Kidney epithelial cell (primary cell): ENCODE measurements at regions not wholly inside any gene's neighbourhood (a gene's known extent, or its start where the extent isn't known, plus 50 kb on each side); places are given as distances from the start of the nearest gene placed in this dataset.

ENCODE experiments used
- DNase-seq: peaks from one replicate; pipeline ENCODE4 v3.0.0-alpha.2; 2010; ENCODE audit warnings: low read depth
- H3K27me3 ChIP-seq: 2 replicates; pipeline ENCODE4 v1.6.0; 2011; ENCODE audit warnings: low read length; ENCODE audit not compliant: control insufficient read depth, insufficient read depth
- H3K36me3 ChIP-seq: 2 replicates; pipeline ENCODE4 v1.5.1; 2011; ENCODE audit warnings: low read length; ENCODE audit not compliant: control insufficient read depth, insufficient read depth
- H3K4me3 ChIP-seq: 2 replicates; pipeline ENCODE4 v1.5.1; 2011; ENCODE audit warnings: low read depth, mild to moderate bottlenecking, control low read depth, low read length
- TF ChIP-seq, protein P1 (sequence below): IDR thresholded peaks from 2 replicates; pipeline ENCODE4 v1.5.1; 2011; ENCODE audit warnings: mild to moderate bottlenecking, moderate library complexity, low read length, control low read depth, inconsistent platforms; ENCODE audit not compliant: insufficient read depth, poor library complexity, severe bottlenecking

DNA sequence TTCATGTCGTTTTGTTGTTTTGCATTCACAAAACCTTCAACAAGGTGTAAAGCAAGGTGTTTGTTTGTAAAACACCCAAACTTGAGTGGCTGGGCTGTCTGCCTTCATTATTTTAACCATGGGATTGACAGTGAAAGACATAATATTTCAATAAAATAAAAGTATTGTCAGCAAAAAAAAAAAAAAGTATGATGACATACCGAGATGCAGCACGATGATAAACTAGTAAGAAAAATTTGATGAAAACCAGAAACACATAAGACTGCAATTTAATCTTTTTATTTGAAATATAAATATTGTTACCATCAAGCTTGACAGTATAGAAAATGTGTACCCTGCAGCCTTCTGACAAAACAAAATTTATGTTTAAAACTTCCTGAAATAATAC is 419.3 kb upstream of the DYNLRB2 start:
- Histone ChIP-seq H3K27me3 (no peaks in the 10 kb centered on the region), H3K36me3 (no peaks in the 10 kb centered on the region), H3K4me3 (no peak overlapping the region)
- DNase-seq: no peak
- TF ChIP-seq, protein P1, sequence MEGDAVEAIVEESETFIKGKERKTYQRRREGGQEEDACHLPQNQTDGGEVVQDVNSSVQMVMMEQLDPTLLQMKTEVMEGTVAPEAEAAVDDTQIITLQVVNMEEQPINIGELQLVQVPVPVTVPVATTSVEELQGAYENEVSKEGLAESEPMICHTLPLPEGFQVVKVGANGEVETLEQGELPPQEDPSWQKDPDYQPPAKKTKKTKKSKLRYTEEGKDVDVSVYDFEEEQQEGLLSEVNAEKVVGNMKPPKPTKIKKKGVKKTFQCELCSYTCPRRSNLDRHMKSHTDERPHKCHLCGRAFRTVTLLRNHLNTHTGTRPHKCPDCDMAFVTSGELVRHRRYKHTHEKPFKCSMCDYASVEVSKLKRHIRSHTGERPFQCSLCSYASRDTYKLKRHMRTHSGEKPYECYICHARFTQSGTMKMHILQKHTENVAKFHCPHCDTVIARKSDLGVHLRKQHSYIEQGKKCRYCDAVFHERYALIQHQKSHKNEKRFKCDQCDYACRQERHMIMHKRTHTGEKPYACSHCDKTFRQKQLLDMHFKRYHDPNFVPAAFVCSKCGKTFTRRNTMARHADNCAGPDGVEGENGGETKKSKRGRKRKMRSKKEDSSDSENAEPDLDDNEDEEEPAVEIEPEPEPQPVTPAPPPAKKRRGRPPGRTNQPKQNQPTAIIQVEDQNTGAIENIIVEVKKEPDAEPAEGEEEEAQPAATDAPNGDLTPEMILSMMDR: no peak

DNA sequence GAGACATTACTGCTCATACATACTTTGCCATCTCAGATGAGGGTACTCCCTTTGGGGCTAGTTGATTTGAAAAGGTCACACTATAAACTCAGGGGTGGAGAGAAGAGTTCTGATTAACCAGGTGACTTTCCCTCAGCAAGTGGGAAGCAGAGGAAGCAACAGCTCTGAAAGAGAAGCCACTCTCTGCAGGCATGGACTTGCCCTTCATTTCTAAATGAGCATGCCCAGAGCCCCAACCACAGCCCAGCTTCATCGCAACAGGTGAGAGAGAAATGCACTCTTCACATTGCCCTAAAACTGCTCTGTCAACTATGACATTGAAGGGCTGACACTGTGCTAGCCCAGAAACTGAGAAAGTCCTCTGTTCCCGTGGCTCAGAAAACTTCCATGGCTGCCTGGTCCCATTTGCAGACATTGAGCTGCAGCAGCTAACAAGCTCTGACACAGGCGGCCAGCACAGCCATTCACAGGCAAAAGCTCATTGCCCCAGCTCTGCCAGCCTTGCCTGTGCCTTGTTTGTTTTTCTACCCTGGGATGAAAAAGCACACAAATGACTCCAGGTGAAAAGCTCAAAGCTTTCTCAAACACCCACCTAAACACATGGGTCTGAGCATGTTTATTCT is 419.8 kb upstream of the DYNLRB2 start:
- Histone ChIP-seq H3K27me3 (no peaks in the 10 kb centered on the region), H3K4me3 (no peak overlapping the region), H3K36me3 (no peaks in the 10 kb centered on the region)
- DNase-seq: no peak
- TF ChIP-seq, protein P1: no peak

DNA sequence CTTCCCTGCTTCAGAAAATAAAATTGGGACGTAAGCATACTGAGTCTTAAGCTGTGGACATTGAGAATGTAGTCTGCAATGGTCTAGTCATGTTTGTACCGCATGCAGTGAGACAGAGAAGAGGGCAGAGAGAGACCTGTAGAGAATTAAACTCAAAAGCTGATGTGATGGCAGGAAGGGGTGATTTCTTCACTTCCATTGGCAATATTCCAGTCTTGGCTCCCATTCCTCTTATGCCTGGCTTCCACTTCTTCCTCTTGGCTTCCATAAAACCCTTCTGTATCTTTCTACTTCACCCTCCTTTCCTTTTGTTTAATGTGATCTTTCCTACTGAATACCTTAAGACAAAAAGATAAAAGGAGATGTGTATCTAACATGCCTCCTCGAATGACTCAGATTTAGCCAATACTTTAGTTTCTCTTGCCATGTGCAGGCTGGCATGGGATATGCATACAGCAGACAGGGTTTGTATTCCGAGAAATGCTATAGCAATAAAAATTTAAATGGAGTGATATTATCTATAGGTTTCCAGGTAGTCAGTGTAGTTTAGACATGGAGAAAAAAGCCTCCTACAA is 423.1 kb upstream of the DYNLRB2 start:
- TF ChIP-seq, protein P1: no peak
- no peak for DNase-seq
- H3K36me3 ChIP-seq: no peaks in the 10 kb centered on the region
- no peaks in the 10 kb centered on the region for H3K27me3 ChIP-seq
- H3K4me3 ChIP-seq: no peak overlapping the region

DNA sequence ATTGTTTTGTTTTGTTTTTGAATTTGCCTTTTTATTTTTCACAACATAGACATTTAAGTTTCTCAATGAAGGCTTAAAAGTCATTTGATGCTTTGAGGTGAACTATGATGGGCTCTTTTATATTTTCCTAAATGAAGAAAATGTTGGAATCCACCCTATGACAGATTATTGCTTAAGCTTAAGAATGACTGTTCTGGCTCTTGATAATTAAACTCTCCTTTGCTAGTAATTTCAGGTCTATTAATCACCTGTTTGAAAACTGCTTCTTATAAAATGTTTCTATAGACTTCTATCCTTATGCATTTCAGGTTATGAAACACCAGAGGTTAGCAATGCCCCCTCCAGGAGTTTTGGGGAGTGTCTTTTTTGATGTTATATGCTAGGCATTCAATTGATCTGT is 424.1 kb upstream of the DYNLRB2 start:
- TF ChIP-seq, protein P1: no peak
- no peak overlapping the region for H3K4me3 ChIP-seq
- no peaks in the 10 kb centered on the region for H3K27me3 ChIP-seq
- no peak for DNase-seq
- H3K36me3 ChIP-seq: no peaks in the 10 kb centered on the region

DNA sequence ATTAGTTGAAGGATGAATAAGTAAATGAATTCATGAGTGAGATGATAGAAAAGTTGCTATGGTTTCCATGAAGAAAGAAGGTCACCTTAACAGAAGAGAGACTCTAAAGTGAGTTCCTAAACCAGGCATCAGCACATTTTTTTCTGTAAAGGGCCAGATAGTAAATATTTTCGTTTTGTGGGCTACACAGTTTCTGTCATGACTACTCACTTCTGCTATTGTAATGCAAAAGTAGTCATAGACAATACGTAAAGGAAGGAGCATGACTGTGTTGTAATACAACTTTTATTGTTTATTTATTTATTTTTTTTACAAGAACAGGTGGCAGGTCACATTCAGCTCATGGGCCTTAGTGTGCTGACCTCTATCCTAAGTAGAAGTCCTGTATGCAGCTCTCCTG is 426.1 kb upstream of the DYNLRB2 start:
- DNase-seq: no peak
- TF ChIP-seq, protein P1: no peak
- H3K4me3 ChIP-seq: no peak overlapping the region
- no peaks in the 10 kb centered on the region for H3K27me3 ChIP-seq
- no peaks in the 10 kb centered on the region for H3K36me3 ChIP-seq
